ENCODE measurements at regions not wholly inside any gene's neighbourhood (a gene's known extent, or its start where the extent isn't known, plus 50 kb on each side); places are given as distances from the start of the nearest gene placed in this dataset.

- H3K9me3 ChIP-seq = 0 out of 2 replicates have a peak, but pooled peaks cover 3% of the 10 kb centered on the region
- Mint-ChIP-seq H3K27ac (ENCODE audit: unreplicated experiment) (no peak overlapping the region), H3K36me3 (ENCODE audit: insufficient read depth, unreplicated experiment) (no peaks in the 10 kb centered on the region), H3K9me3 (ENCODE audit: unreplicated experiment) (peaks cover 29% of the 10 kb centered on the region), H3K4me3 (ENCODE audit: unreplicated experiment) (no peak overlapping the region), H3K4me1 (ENCODE audit: low read depth, unreplicated experiment) (peaks cover 27% of the 10 kb centered on the region), H3K27me3 (ENCODE audit: insufficient read depth, unreplicated experiment) (no peaks in the 10 kb centered on the region)
- peaks cover 28% of the 10 kb centered on the region for H3K4me1 ChIP-seq
- peak in 1 of 2 experiments; percentile 12 for DNase-seq
- intact Hi-C loops (cut with micrococcal nuclease; ENCODE audit: unreplicated experiment) = no loop called here
- ChIA-PET POLR2A (no interaction called here), CTCF (no interaction called here)
- no peaks in the 10 kb centered on the region for H3K36me3 ChIP-seq (ENCODE audit: control insufficient read depth, insufficient read depth, low read length)
- no peaks in the 10 kb centered on the region for H3K27me3 ChIP-seq (replicated peaks; ENCODE audit: control insufficient read depth, insufficient read depth, low read length)
- no peak for TF ChIP-seq CTCF (IDR thresholded peaks at IDR 0.05; ENCODE audit: insufficient read depth in 1 of 2, low read depth in 1 of 2, low read length in 1 of 2, severe bottlenecking in 1 of 2, unreplicated experiment in 1 of 2)
- no TSS peak for BruUV-seq (replicated peaks)
- no peak overlapping the region for H3K4me3 ChIP-seq (ENCODE audit: low read depth, low read length)
Measured at GRCh38 chr1:172895761-172896160, 155.0 kb downstream of the TNFSF18 start.

GRCh38 chr1:172897738-172898137 lies 153.0 kb downstream of the TNFSF18 start:
- peaks cover 27% of the 10 kb centered on the region for H3K4me1 ChIP-seq
- Mint-ChIP-seq H3K9me3 (ENCODE audit: unreplicated experiment) (peaks cover 35% of the 10 kb centered on the region), H3K27me3 (ENCODE audit: insufficient read depth, unreplicated experiment) (no peaks in the 10 kb centered on the region), H3K36me3 (ENCODE audit: insufficient read depth, unreplicated experiment) (no peaks in the 10 kb centered on the region), H3K4me3 (ENCODE audit: unreplicated experiment) (no peak overlapping the region), H3K4me1 (ENCODE audit: low read depth, unreplicated experiment) (peaks cover 27% of the 10 kb centered on the region), H3K27ac (ENCODE audit: unreplicated experiment) (peak overlapping the region; percentile 4)
- TF ChIP-seq CTCF (IDR thresholded peaks at IDR 0.05; ENCODE audit: insufficient read depth in 1 of 2, low read depth in 1 of 2, low read length in 1 of 2, severe bottlenecking in 1 of 2, unreplicated experiment in 1 of 2) = no peak
- POLR2A ChIA-PET = no interaction called here
- intact Hi-C loops (cut with micrococcal nuclease; ENCODE audit: unreplicated experiment) = no loop called here
- BruUV-seq (replicated peaks) = no TSS peak
- 0 out of 2 replicates have a peak, but pooled peaks cover 3% of the 10 kb centered on the region for H3K9me3 ChIP-seq
- no peaks in the 10 kb centered on the region for H3K27me3 ChIP-seq (replicated peaks; ENCODE audit: control insufficient read depth, insufficient read depth, low read length)
- no peak overlapping the region for H3K4me3 ChIP-seq (ENCODE audit: low read depth, low read length)
- no peaks in the 10 kb centered on the region for H3K36me3 ChIP-seq (ENCODE audit: control insufficient read depth, insufficient read depth, low read length)
- no peak for DNase-seq
- CTCF ChIA-PET = no interaction called here

GRCh38 chr1:172898866-172899265 lies 151.9 kb downstream of the TNFSF18 start:
- intact Hi-C loops (cut with micrococcal nuclease; ENCODE audit: unreplicated experiment) = no loop called here
- H3K9me3 ChIP-seq = no peaks in the 10 kb centered on the region
- Mint-ChIP-seq H3K4me1 (ENCODE audit: low read depth, unreplicated experiment) (peaks cover 27% of the 10 kb centered on the region), H3K27me3 (ENCODE audit: insufficient read depth, unreplicated experiment) (no peaks in the 10 kb centered on the region), H3K4me3 (ENCODE audit: unreplicated experiment) (no peak overlapping the region), H3K9me3 (ENCODE audit: unreplicated experiment) (peaks cover 35% of the 10 kb centered on the region), H3K36me3 (ENCODE audit: insufficient read depth, unreplicated experiment) (no peaks in the 10 kb centered on the region), H3K27ac (ENCODE audit: unreplicated experiment) (no peak overlapping the region)
- no peak for TF ChIP-seq CTCF (IDR thresholded peaks at IDR 0.05; ENCODE audit: insufficient read depth in 1 of 2, low read depth in 1 of 2, low read length in 1 of 2, severe bottlenecking in 1 of 2, unreplicated experiment in 1 of 2)
- BruUV-seq (replicated peaks) = no TSS peak
- POLR2A ChIA-PET = no interaction called here
- CTCF ChIA-PET = no interaction called here
- no peaks in the 10 kb centered on the region for H3K27me3 ChIP-seq (replicated peaks; ENCODE audit: control insufficient read depth, insufficient read depth, low read length)
- H3K36me3 ChIP-seq (ENCODE audit: control insufficient read depth, insufficient read depth, low read length) = no peaks in the 10 kb centered on the region
- no peak for DNase-seq
- peaks cover 28% of the 10 kb centered on the region for H3K4me1 ChIP-seq
- H3K4me3 ChIP-seq (ENCODE audit: low read depth, low read length) = no peak overlapping the region

Measured in Caco-2 (cell line).